Fibroblast of villous mesenchyme (primary cell): ENCODE measurements at regions not wholly inside any gene's neighbourhood (a gene's known extent, or its start where the extent isn't known, plus 50 kb on each side); places are given as distances from the start of the nearest gene placed in this dataset.

Experiments used
- DNase-seq: peaks from one replicate; pipeline ENCODE4 v3.0.0-alpha.2; 2010; ENCODE audit warnings: low read depth
- H3K4me3 ChIP-seq: 2 replicates; pipeline ENCODE4 v1.5.1; 2011; ENCODE audit warnings: low read depth, mild to moderate bottlenecking, low read length
- TF ChIP-seq, protein P1 (sequence below): IDR thresholded peaks from 2 replicates; pipeline ENCODE4 v1.5.1; 2012; ENCODE audit warnings: low read depth, mild to moderate bottlenecking, low read length; ENCODE audit not compliant: insufficient read depth

DNA sequence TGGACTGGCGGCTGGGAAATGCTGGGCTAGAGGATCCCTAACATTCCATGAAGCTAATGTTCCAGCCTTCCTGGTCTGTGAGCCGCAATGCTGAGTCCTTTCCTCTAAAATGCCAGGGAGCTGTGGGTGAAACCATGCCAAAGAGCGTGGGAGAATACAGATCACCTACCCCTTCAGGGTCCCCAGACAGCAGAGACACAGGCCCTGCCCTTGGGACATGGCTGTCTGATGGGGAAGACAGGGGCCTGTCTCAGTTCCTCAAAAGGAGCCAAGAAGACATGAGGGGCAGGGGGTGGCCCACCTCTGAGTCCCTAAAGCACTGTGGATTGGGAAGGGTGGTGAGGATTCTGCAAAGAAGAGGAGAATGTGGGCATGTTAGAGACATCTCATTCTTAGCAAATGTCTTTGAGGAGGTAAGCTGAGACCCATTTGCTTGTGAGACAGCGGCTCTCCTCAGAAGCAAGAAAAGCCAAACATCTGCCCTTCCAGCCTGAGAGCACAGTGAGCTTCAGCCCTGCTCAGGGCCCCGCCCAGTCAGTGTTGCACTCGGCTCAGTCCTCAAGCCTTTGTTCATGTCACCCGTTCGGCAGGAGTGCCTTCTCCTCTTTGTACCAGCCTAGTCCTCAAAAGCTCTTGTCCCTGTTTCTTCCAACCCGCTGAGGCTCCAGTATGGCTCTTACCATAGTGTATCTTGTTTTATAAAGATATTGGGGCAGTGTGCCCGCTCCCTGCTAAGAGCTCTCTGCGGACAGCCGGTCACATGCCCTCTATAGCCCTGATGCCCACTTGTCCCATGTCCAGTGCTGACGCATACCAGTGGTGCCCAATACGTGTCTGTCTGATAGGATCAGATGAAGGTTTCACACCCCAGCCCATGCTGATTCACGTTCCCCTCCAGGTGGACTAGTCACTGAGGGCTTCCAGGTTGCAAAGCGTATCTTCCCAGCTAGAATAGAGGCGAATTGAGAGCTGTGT is 286.2 kb downstream of the CYP26B1 start:
- TF ChIP-seq, protein P1, sequence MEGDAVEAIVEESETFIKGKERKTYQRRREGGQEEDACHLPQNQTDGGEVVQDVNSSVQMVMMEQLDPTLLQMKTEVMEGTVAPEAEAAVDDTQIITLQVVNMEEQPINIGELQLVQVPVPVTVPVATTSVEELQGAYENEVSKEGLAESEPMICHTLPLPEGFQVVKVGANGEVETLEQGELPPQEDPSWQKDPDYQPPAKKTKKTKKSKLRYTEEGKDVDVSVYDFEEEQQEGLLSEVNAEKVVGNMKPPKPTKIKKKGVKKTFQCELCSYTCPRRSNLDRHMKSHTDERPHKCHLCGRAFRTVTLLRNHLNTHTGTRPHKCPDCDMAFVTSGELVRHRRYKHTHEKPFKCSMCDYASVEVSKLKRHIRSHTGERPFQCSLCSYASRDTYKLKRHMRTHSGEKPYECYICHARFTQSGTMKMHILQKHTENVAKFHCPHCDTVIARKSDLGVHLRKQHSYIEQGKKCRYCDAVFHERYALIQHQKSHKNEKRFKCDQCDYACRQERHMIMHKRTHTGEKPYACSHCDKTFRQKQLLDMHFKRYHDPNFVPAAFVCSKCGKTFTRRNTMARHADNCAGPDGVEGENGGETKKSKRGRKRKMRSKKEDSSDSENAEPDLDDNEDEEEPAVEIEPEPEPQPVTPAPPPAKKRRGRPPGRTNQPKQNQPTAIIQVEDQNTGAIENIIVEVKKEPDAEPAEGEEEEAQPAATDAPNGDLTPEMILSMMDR, result no peak
- H3K4me3 ChIP-seq, result no peak overlapping the region
- no peak for DNase-seq

DNA sequence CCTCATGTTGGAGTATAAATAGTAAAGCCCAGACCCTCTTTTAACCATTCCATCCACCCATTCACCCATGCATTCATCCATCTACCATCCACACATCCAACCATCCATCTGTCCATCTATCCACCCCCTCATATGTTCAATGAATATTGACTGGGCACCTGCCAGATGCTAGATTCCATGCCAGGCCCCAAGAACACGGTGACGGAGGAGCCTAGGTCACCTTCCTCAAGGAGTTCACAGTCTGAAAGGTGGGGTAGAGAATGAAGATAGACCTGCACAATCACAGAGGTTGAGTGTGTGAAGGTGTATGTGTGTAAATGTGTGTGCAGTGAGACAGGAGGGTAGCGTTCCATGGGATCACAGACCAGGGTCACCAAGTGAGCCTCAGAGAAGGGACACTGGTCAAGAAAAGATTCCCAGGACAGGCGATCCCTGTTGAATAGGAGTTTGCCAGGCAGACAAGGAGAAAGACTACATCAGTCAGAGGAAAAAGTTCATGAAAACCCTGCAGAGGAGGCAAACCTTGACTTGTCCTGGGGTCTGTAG is 287.2 kb downstream of the CYP26B1 start:
- DNase-seq, result no peak
- TF ChIP-seq, protein P1, result no peak
- H3K4me3 ChIP-seq, result no peak overlapping the region

DNA sequence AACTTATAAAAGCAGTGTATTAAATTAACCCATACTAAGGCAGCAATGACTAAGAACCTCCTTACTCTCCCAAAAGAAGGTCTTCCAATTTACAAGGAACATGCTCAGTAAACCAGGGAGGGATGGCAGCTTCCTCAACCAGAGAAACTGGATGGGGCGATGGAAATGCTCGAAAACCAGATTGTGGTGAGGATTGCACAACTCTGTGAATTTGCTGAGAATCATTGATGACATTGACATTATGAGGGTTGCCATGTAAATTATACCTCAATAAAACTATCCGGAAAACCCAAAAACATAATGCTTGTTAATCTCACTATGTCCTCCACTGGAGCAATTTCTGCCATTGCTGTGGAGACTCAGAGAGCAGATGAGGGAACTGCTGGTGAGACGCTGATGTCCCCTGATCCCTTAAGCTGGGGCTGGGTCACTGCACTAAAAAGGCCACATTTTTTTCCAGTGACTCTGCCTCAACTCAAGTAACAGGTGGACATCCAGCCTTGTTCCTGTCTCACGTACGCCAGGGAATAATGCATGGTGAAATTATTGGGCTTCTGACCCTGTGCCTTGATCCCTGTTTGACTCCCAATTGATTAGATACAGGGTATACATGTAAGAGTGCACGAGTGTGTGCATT is 288.3 kb downstream of the CYP26B1 start:
- no peak for DNase-seq
- TF ChIP-seq, protein P1, result no peak

DNA sequence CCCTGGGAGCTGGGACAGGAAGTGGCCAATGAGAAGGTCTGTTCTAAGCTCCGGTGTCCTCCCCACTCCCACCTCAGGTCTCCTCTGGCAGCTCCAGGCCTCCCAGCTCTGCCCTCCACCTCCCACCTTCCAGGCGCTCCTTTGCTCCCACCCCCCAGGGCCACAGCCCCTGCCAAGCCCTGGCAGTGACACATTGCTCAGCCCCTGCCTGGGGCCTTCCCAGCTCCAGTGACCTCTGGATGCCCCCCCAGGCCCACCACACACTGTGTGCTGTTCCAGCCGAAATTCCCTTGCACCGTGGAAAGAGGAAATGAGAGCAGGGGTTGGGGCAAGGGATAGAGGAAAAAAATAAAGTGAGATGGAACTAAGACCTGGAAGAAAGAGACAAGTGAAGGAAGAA is 289.6 kb downstream of the CYP26B1 start:
- no peak for DNase-seq
- TF ChIP-seq, protein P1, result no peak
- no peak overlapping the region for H3K4me3 ChIP-seq

More for the DNA sequence above, 288.3 kb downstream of the CYP26B1 start:
- H3K4me3 ChIP-seq, result no peak overlapping the region

DNA sequence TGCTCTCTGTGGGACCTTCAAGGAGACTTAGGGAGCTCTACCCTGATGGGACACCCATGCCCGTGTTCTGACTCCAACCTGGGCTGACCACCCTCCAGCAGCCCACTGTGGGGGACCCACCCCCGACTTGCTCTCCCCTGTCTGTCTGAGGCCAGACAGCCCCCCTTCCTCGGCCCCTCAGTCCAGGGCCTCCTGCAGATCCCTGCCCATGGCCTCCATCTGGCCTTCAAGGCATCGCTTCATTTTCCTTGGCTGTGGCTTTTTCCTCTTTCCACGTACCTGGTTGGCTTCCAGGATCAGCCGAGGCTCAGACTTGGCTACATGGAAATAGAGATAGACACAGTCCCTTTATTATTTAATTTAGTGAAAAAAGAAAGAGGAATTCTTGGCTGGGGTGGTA is 290.0 kb downstream of the CYP26B1 start:
- no peak for DNase-seq
- TF ChIP-seq, protein P1, result no peak

DNA sequence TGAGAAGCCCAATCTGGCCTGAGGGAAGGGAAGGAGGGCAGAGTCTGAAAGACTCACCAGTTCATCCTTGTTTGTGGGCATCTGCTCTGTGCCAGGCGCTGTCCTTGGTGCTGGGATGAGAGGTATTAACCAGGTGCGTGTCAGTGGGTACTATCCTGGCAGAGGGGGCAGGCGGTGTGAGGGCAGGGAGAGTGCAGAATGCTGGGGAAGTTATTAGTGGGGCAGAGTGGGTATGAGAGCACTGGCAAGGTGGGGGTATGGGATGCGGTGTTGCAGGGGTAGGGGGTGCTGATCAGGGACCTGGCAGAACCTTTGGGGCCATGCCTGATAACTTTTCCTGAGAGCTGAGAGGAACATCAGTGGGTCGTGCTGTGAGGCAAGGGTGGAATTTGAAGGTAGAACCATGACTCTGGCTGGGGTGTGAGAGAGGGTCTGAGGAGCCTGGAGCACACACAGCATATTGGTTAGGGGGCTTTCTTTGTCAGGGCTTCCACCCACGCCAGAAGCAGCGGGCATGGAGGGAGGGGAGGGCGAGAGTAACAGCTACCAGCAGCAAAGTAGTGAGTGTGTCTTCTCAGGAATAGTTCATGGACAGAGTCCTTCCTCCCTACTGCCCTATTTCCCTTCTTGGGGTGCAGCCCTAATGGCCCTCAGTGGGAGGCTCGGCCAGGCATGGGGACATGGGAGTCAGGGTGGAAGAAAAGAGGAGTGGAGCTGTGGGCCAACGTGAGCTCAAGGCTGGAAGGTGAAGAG is 290.7 kb downstream of the CYP26B1 start:
- H3K4me3 ChIP-seq, result no peak overlapping the region
- DNase-seq, result peak; percentile 4
- TF ChIP-seq, protein P1, result no peak

More for the DNA sequence above, 290.0 kb downstream of the CYP26B1 start:
- H3K4me3 ChIP-seq, result no peak overlapping the region
